Lower lobe of right lung (tissue), 2 donors: ENCODE measurements at regions not wholly inside any gene's neighbourhood (a gene's known extent, or its start where the extent isn't known, plus 50 kb on each side); places are given as distances from the start of the nearest gene placed in this dataset.

Experiments
- ATAC-seq, 2 donors: fragments of 200-7000 bp; cut with Tn5 transposase; one replicate each; pipeline ENCODE4 v1.9.1; 2020 to 2022; ENCODE audit warnings: mild to moderate bottlenecking in 2 of 2, moderate library complexity in 2 of 2
- DNase-seq: peaks from one replicate; pipeline ENCODE4 v3.0.0-alpha.2; 2020
- H3K27ac ChIP-seq: fragments of 200-600 bp; one replicate; pipeline ENCODE4 v1.8.0; 2022
- H3K27me3 ChIP-seq: fragments of 200-600 bp; one replicate; pipeline ENCODE4 v1.8.0; 2022; ENCODE audit warnings: low read depth
- H3K36me3 ChIP-seq: fragments of 200-600 bp; one replicate; pipeline ENCODE4 v1.8.0; 2022; ENCODE audit warnings: mild to moderate bottlenecking
- H3K4me1 ChIP-seq: fragments of 200-600 bp; one replicate; pipeline ENCODE4 v1.8.0; 2022
- H3K4me3 ChIP-seq: fragments of 200-600 bp; one replicate; pipeline ENCODE4 v1.8.0; 2022; ENCODE audit warnings: mild to moderate bottlenecking
- H3K9me3 ChIP-seq: fragments of 200-600 bp; one replicate; pipeline ENCODE4 v1.8.0; 2022
- CTCF ChIP-seq: fragments of 200-600 bp; IDR thresholded peaks from one replicate; pipeline ENCODE4 v1.8.0; 2022; ENCODE audit warnings: antibody characterized with exemption, mild to moderate bottlenecking
- intact Hi-C: fragments of 100-400 bp; cut with DNase I; formaldehyde crosslinking; loops from one replicate; pipeline ENCODE4 v1.11.0; 2022
- donor health status: DM: no; HTN: yes; CAD: no; lungs with severe emphysema.

- no peak overlapping the region for H3K4me3 ChIP-seq
- H3K36me3 ChIP-seq, result no peaks in the 10 kb centered on the region
- H3K9me3 ChIP-seq, result no peaks in the 10 kb centered on the region
- DNase-seq (no peak), ATAC-seq (no peak)
- no peaks in the 10 kb centered on the region for H3K4me1 ChIP-seq
- TF ChIP-seq CTCF, result no peak
- H3K27ac ChIP-seq, result no peak overlapping the region
- intact Hi-C loops, result no loop called here
- peaks cover 4% of the 10 kb centered on the region for H3K27me3 ChIP-seq
Measured at GRCh38 chr17:5869041-5869745, 201.0 kb upstream of the WSCD1 start.

- no peaks in the 10 kb centered on the region for H3K4me1 ChIP-seq
- no peak overlapping the region for H3K27ac ChIP-seq
- no peaks in the 10 kb centered on the region for H3K9me3 ChIP-seq
- intact Hi-C loops, result no loop called here
- no peak overlapping the region for H3K4me3 ChIP-seq
- H3K36me3 ChIP-seq, result no peaks in the 10 kb centered on the region
- TF ChIP-seq CTCF, result no peak
- DNase-seq, result no peak
- H3K27me3 ChIP-seq, result peaks cover 4% of the 10 kb centered on the region
- ATAC-seq, result no peak
Measured at GRCh38 chr17:5870231-5870953, 199.8 kb upstream of the WSCD1 start.

GRCh38 chr17:5871666-5872065 lies 198.5 kb upstream of the WSCD1 start:
- Histone ChIP-seq H3K4me3 (no peak overlapping the region), H3K27me3 (peaks cover 13% of the 10 kb centered on the region), H3K9me3 (no peaks in the 10 kb centered on the region), H3K27ac (no peak overlapping the region), H3K4me1 (no peaks in the 10 kb centered on the region), H3K36me3 (no peaks in the 10 kb centered on the region)
- no peak for ATAC-seq
- intact Hi-C loops, result no loop called here
- DNase-seq, result no peak
- TF ChIP-seq CTCF, result no peak

- H3K27me3 ChIP-seq, result peaks cover 21% of the 10 kb centered on the region
- H3K9me3 ChIP-seq, result no peaks in the 10 kb centered on the region
- no peak overlapping the region for H3K4me3 ChIP-seq
- no peaks in the 10 kb centered on the region for H3K4me1 ChIP-seq
- no peak overlapping the region for H3K27ac ChIP-seq
- ATAC-seq (no peak), DNase-seq (no peak)
- intact Hi-C loops, result no loop called here
- no peak for TF ChIP-seq CTCF
- no peaks in the 10 kb centered on the region for H3K36me3 ChIP-seq
Measured at GRCh38 chr17:5872831-5873230, 197.3 kb upstream of the WSCD1 start.

- no peak for DNase-seq
- Histone ChIP-seq H3K4me1 (no peaks in the 10 kb centered on the region), H3K36me3 (no peaks in the 10 kb centered on the region), H3K4me3 (no peak overlapping the region), H3K9me3 (no peaks in the 10 kb centered on the region), H3K27ac (no peak overlapping the region), H3K27me3 (peaks cover 31% of the 10 kb centered on the region)
- intact Hi-C loops, result no loop called here
- ATAC-seq, result no peak
- TF ChIP-seq CTCF, result no peak
Measured at GRCh38 chr17:5873781-5874180, 196.4 kb upstream of the WSCD1 start.
